DMS53 (cell line): ENCODE measurements at regions not wholly inside any gene's neighbourhood (a gene's known extent, or its start where the extent isn't known, plus 50 kb on each side); places are given as distances from the start of the nearest gene placed in this dataset.

Experiments used
- DNase-seq: peaks from one replicate; lab custom pipeline; 2025; lab: John Stamatoyannopoulos, UW

GRCh38 chr5:171603591-171603990 lies 182.0 kb upstream of the SMIM23 start:
- no peak for DNase-seq

- no peak for DNase-seq
Observed at GRCh38 chr5:171604195-171604594, 181.4 kb upstream of the SMIM23 start.

GRCh38 chr5:171606414-171607024 lies 179.1 kb upstream of the SMIM23 start:
- DNase-seq = peak; percentile 78

GRCh38 chr5:171607863-171608262 lies 177.8 kb upstream of the SMIM23 start:
- DNase-seq = no peak

GRCh38 chr5:171609806-171610452 lies 175.7 kb upstream of the SMIM23 start:
- peak; percentile 55 for DNase-seq

GRCh38 chr5:171610686-171611085 lies 174.9 kb upstream of the SMIM23 start:
- peak; percentile 99 for DNase-seq

- peak; percentile 23 for DNase-seq
Observed at GRCh38 chr5:171612749-171613148, 172.9 kb upstream of the SMIM23 start.

- peak; percentile 97 for DNase-seq
Observed at GRCh38 chr5:171614511-171614910, 171.1 kb upstream of the SMIM23 start.

GRCh38 chr5:171614971-171615653 lies 170.5 kb upstream of the SMIM23 start:
- DNase-seq = peak; percentile 73

- no peak for DNase-seq
Observed at GRCh38 chr5:171615705-171616640, 169.6 kb upstream of the SMIM23 start.

- DNase-seq = no peak
Observed at GRCh38 chr5:171617266-171617665, 168.4 kb upstream of the SMIM23 start.

- DNase-seq = no peak
Observed at GRCh38 chr5:171617817-171618591, 167.6 kb upstream of the SMIM23 start.

GRCh38 chr5:171619196-171619595 lies 166.4 kb upstream of the SMIM23 start:
- DNase-seq = no peak

- no peak for DNase-seq
Observed at GRCh38 chr5:171619744-171620143, 165.9 kb upstream of the SMIM23 start.

GRCh38 chr5:171622010-171622409 lies 163.6 kb upstream of the SMIM23 start:
- no peak for DNase-seq

- peak; percentile 38 for DNase-seq
Observed at GRCh38 chr5:171623107-171623506, 162.5 kb upstream of the SMIM23 start.

GRCh38 chr5:171623551-171624097 lies 162.0 kb upstream of the SMIM23 start:
- peak; percentile 96 for DNase-seq

GRCh38 chr5:171624396-171624795 lies 161.2 kb upstream of the SMIM23 start:
- peak; percentile 98 for DNase-seq

- DNase-seq = no peak
Observed at GRCh38 chr5:171625646-171626045, 160.0 kb upstream of the SMIM23 start.

- DNase-seq = no peak
Observed at GRCh38 chr5:171627936-171628632, 157.5 kb upstream of the SMIM23 start.

- no peak for DNase-seq
Observed at GRCh38 chr5:171628633-171628974, 157.0 kb upstream of the SMIM23 start.
